Smooth muscle cell (in vitro differentiated cells): ENCODE measurements at regions not wholly inside any gene's neighbourhood (a gene's known extent, or its start where the extent isn't known, plus 50 kb on each side); places are given as distances from the start of the nearest gene placed in this dataset.

Source experiments
- DNase-seq: peaks from one replicate; lab custom pipeline; 2025; ENCODE audit not compliant: unreplicated experiment; lab: John Stamatoyannopoulos, UW
- H2AFZ ChIP-seq: fragments of 200-600 bp; sonication (generic); 2 replicates; pipeline ENCODE4 v1.6.0; 2016; ENCODE audit warnings: antibody characterized with exemption, low read depth, mild to moderate bottlenecking
- H3F3A ChIP-seq: fragments of 200-600 bp; sonication (generic); 2 replicates; pipeline ENCODE4 v1.6.0; 2017; ENCODE audit warnings: antibody characterized with exemption, low read depth
- H3K27ac ChIP-seq: fragments of 200-600 bp; sonication (generic); 2 replicates; pipeline ENCODE4 v1.5.1; 2016; ENCODE audit warnings: low read depth, mild to moderate bottlenecking
- H3K27me3 ChIP-seq: fragments of 200-600 bp; sonication (generic); 2 replicates; pipeline ENCODE4 v1.6.1; 2016; ENCODE audit warnings: low read depth, mild to moderate bottlenecking
- H3K36me3 ChIP-seq: fragments of 200-600 bp; sonication (generic); 2 replicates; pipeline ENCODE4 v1.5.1; 2016; ENCODE audit warnings: low read depth
- H3K4me1 ChIP-seq: fragments of 200-600 bp; sonication (generic); 2 replicates; pipeline ENCODE4 v1.5.1; 2016; ENCODE audit warnings: low read depth
- H3K4me2 ChIP-seq: fragments of 200-600 bp; sonication (generic); 2 replicates; pipeline ENCODE4 v1.6.0; 2016; ENCODE audit warnings: mild to moderate bottlenecking
- H3K4me3 ChIP-seq: fragments of 200-600 bp; sonication (generic); 2 replicates; pipeline ENCODE4 v1.5.1; 2016; ENCODE audit warnings: mild to moderate bottlenecking
- H3K79me2 ChIP-seq: fragments of 200-600 bp; sonication (generic); 2 replicates; pipeline ENCODE4 v1.6.0; 2016; ENCODE audit warnings: low read depth, mild to moderate bottlenecking
- H3K9ac ChIP-seq: fragments of 200-600 bp; sonication (generic); 2 replicates; pipeline ENCODE4 v1.6.0; 2016; ENCODE audit warnings: low read depth
- H3K9me3 ChIP-seq: fragments of 200-600 bp; sonication (generic); replicated peaks from 2 replicates; pipeline ENCODE4 v1.5.1; 2016; ENCODE audit warnings: low read depth
- H4K20me1 ChIP-seq: fragments of 200-600 bp; sonication (generic); 2 replicates; pipeline ENCODE4 v1.6.0; 2016; ENCODE audit warnings: low read depth
- CTCF ChIP-seq: fragments of 200-600 bp; sonication (generic); IDR thresholded peaks from 2 replicates; pipeline ENCODE4 v1.5.1; 2017; ENCODE audit warnings: borderline replicate concordance, mild to moderate bottlenecking, antibody characterized with exemption; ENCODE audit not compliant: insufficient read depth, poor library complexity, severe bottlenecking
- WGBS: methylation state at CpG from one replicate; pipeline ENCODE4 v1.1.7; 2016; ENCODE audit warnings: low lambda C conversion rate; 5-methylcytosine and 5-hydroxymethylcytosine counted together

- Histone ChIP-seq H4K20me1 (no peaks in the 10 kb centered on the region), H3K36me3 (no peaks in the 10 kb centered on the region), H3K79me2 (no peaks in the 10 kb centered on the region), H3K9ac (no peak overlapping the region), H3K27ac (no peak overlapping the region), H3K4me2 (no peak overlapping the region), H3K9me3 (no peaks in the 10 kb centered on the region), H3K27me3 (no peaks in the 10 kb centered on the region), H3K4me1 (peaks cover 4% of the 10 kb centered on the region), H2AFZ (no peak overlapping the region), H3F3A (no peaks in the 10 kb centered on the region), H3K4me3 (no peak overlapping the region)
- WGBS: 79% methylated on average over 8 of the region's 8 CpGs
- TF ChIP-seq CTCF: no peak
- no peak for DNase-seq
Measured at GRCh38 chr4:13980317-13981310, 353.1 kb upstream of the BOD1L1 start.

GRCh38 chr4:13981499-13981898 is 354.0 kb upstream of the BOD1L1 start:
- Histone ChIP-seq H3K79me2 (no peaks in the 10 kb centered on the region), H2AFZ (no peak overlapping the region), H3F3A (no peaks in the 10 kb centered on the region), H3K4me2 (no peak overlapping the region), H3K27ac (no peak overlapping the region), H3K4me3 (no peak overlapping the region), H3K4me1 (peaks cover 4% of the 10 kb centered on the region), H3K36me3 (no peaks in the 10 kb centered on the region), H4K20me1 (no peaks in the 10 kb centered on the region), H3K27me3 (no peaks in the 10 kb centered on the region), H3K9ac (no peak overlapping the region), H3K9me3 (no peaks in the 10 kb centered on the region)
- no peak for DNase-seq
- WGBS: 79% methylated on average over 8 of the region's 8 CpGs
- TF ChIP-seq CTCF: no peak

GRCh38 chr4:13982010-13982409 is 354.5 kb upstream of the BOD1L1 start:
- H3K79me2 ChIP-seq: no peaks in the 10 kb centered on the region
- no peak for TF ChIP-seq CTCF
- 70% methylated on average over 5 of the region's 5 CpGs for WGBS
- no peak overlapping the region for H3K4me2 ChIP-seq
- DNase-seq: no peak
- H3K4me3 ChIP-seq: no peak overlapping the region
- no peak overlapping the region for H3K27ac ChIP-seq
- H3K9me3 ChIP-seq: no peaks in the 10 kb centered on the region
- H3F3A ChIP-seq: no peaks in the 10 kb centered on the region
- H3K9ac ChIP-seq: no peak overlapping the region
- no peak overlapping the region for H2AFZ ChIP-seq
- no peaks in the 10 kb centered on the region for H3K36me3 ChIP-seq
- H3K4me1 ChIP-seq: peaks cover 4% of the 10 kb centered on the region
- H3K27me3 ChIP-seq: no peaks in the 10 kb centered on the region
- H4K20me1 ChIP-seq: no peaks in the 10 kb centered on the region
